HG02970 (cell line): ENCODE measurements at regions not wholly inside any gene's neighbourhood (a gene's known extent, or its start where the extent isn't known, plus 50 kb on each side); places are given as distances from the start of the nearest gene placed in this dataset.
"Not testable (repeated sequence)": the region's sequence is repeated elsewhere in the genome, so short reads cannot be mapped to it uniquely, and the experiment has no call there.

Experiments
- ATAC-seq: cut with Tn5 transposase; IDR thresholded peaks from one replicate; pipeline ENCODE4 v1.9.1; 2021; ENCODE audit warnings: mild to moderate bottlenecking, moderate library complexity, moderate number of reproducible peaks; ENCODE audit not compliant: unreplicated experiment, low FRiP score

GRCh38 chr1:163633366-163633765 lies 311.6 kb downstream of the NUF2 start:
- no peak for ATAC-seq

GRCh38 chr1:163645676-163646075 lies 323.9 kb downstream of the NUF2 start:
- not testable (repeated sequence) for ATAC-seq

DNA sequence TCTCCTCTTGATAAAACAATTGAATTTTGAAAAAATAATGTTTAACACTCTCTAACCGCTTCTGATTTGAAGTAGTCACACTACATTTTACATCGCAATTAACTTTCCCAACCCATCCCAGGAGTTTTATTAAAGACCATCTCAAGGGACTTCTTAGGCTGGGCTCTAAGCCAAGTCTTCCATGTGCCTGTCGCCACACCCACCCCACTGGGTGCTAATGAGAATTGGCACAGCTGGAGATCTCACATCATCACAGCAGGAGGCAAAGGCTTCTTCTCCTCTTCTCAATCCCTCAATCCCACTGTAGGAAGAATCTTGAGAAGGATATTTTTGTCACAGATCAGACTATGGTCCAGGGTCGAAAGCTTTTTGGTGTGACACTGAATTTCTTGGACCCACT lies 328.9 kb downstream of the NUF2 start:
- no peak for ATAC-seq

- ATAC-seq, result no peak
These were observed 330.7 kb downstream of the NUF2 start for GRCh38 chr1:163652441-163652840.

GRCh38 chr1:163655565-163655964 lies 333.8 kb downstream of the NUF2 start:
- ATAC-seq, result no peak

- ATAC-seq, result no peak
These were observed 334.5 kb downstream of the NUF2 start for GRCh38 chr1:163656095-163656759.

DNA sequence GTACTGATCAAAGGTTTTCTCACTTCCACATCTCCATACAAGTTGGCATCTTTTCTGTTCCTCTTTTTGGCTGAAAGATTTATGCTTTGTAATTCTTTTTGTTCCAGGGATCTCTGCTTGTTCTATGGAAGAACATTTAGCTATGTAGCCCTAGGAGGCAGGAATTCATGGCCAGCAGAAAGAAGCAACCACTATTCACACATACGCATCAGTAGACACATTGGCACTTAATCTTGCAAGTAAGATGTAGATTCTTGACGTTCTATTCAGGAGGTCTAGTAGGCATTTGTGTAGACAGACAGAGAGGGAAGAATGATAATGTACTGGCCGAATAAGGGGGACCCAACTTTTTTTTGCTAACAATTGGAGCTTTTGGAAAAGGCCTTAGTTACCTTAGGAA lies 336.0 kb downstream of the NUF2 start:
- no peak for ATAC-seq

DNA sequence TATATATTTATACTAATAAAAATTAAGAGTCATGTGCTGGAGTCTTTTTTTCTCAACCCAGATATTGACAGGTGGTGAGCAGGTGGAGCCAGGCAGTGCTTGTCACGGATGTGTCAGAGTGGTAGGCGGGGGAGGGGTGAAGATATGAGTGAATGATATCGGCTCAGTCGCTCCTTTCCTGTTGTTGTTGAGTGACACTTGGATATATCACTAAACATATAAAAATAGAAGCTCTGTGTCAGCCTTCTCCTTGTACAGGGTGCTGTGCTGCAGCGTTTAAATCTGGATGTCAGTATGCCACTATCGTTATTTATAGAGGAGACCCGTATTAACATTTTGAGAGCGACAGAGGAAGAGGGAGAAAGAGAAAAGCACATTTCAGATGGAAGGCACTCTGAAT lies 339.6 kb downstream of the NUF2 start:
- no peak for ATAC-seq

GRCh38 chr1:163664671-163665335 lies 343.0 kb downstream of the NUF2 start:
- no peak for ATAC-seq

GRCh38 chr1:163668472-163668871 lies 346.7 kb downstream of the NUF2 start:
- ATAC-seq, result no peak

GRCh38 chr1:163670989-163671757 lies 349.4 kb downstream of the NUF2 start:
- ATAC-seq, result no peak

GRCh38 chr1:163672976-163673758 lies 351.4 kb downstream of the NUF2 start:
- no peak for ATAC-seq

DNA sequence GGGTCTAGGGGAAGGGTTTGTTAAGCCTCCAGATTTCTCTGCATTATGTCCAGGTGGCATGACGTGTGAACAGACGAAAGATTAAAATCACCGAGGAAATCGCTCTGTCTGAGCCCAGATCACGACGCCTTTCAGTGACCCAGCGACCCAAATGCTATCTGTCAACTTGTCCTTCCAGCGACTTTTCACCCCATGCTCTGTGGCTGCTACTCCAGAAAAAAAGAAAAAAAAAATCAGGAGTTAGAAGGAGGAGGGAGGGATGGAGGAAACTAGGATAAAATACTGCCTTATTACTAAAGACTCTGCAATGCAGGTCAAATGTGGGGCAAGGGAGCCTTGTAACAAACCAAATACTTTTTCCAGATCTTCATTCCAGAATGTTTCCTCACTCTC lies 352.0 kb downstream of the NUF2 start:
- ATAC-seq, result no peak

DNA sequence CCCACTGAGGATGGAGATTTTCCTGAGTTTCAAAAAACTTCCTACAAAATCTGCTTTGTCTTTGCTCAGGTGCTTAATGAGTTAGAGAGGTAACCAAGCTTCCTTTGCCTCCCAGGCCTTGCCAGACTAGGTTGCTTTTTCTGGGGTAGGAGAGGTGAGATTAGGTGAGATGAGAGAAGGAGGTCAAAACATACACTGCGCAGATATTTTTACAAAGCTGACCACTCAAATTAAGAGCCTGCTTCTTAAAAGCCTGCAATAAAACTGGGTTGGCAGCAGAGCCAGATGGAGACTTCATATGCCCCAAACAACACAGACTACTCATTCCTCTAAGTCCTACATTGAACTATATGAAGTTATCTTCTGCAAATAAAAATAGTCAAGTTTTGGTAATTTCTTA lies 352.5 kb downstream of the NUF2 start:
- ATAC-seq, result no peak

GRCh38 chr1:163684785-163685184 lies 363.0 kb downstream of the NUF2 start:
- ATAC-seq, result no peak

DNA sequence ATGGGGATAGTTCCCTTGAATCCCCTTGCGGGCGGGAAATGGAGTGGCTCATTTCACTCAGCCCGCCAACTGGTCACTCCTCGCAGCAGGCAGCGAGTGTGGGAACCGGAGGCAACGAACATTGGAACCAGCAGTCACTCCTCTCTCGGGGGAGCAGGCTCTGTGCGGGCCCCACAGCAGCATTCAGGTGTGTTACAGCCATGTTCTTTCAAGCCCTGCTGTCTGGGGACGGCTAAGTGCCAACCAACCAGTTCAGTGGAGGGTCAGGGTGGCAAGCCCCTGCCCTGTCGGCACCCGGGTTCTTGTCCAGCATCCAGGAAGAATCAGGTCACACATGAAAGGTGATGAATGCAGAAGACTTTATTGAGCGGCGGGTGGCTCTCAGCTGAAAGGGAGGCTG lies 370.5 kb downstream of the NUF2 start:
- ATAC-seq, result no peak

DNA sequence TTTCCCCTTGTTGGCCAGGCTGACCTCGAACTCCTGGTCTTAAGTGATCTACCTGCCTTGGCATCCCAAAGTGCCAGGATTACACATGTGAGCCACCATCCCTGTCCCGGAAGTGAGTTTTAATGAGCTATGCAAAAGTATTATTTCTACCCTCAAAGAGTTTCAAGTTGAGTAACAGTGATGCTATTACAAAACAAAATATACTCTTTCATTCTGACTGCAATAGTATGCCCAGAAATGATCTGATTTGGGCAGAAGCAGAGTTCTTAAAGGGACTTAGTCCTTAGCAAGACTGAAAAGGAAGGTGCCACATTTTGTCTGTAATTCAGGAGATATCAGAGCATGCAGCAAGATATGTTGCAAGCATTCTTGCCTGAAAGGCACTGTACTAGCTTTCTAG lies 375.4 kb downstream of the NUF2 start:
- no peak for ATAC-seq

- no peak for ATAC-seq
These were observed 380.1 kb downstream of the NUF2 start for GRCh38 chr1:163701783-163702374.

GRCh38 chr1:163703794-163704193 lies 382.0 kb downstream of the NUF2 start:
- ATAC-seq, result no peak

GRCh38 chr1:163706915-163707314 lies 385.2 kb downstream of the NUF2 start:
- no peak for ATAC-seq
